ENCODE measurements at regions not wholly inside any gene's neighbourhood (a gene's known extent, or its start where the extent isn't known, plus 50 kb on each side); places are given as distances from the start of the nearest gene placed in this dataset.

DNA sequence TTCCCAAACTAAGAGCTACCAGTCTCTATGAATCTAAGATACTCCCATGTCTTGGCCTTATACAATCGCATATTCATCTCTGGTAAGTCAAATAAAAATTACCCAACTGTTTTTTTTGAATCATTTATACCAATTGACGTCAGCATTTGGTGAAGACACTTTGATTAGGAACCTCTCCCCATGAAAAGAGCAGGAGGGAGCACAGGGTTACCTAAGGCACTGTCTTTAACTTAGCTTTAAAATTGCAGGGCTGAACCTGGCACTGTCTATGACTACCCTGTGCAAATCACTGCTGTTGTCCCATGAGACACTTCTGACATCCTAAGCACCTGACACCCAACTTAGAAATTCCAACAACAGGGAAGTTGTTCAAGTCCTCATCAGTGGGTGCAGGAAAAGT is 586.4 kb downstream of the MAT2B start:
- TF ChIP-seq MXI1 (IDR thresholded peaks at IDR 0.05; ENCODE audit: low read depth, low read length) (no peak), BCL11A (IDR thresholded peaks at IDR 0.05; ENCODE audit: low read depth, low read length) (no peak), TAF1 (IDR thresholded peaks at IDR 0.05; ENCODE audit: borderline replicate concordance, low read depth, low read length) (no peak)

Data from GM12878 (cell line).